ENCODE measurements at regions not wholly inside any gene's neighbourhood (a gene's known extent, or its start where the extent isn't known, plus 50 kb on each side); places are given as distances from the start of the nearest gene placed in this dataset.

- no peak overlapping the region for H3K27ac ChIP-seq
- WGBS (ENCODE audit: low lambda C conversion rate, missing lambda C conversion rate) = 76% methylated on average over 2 of the region's 2 CpGs
- no peak for DNase-seq (ENCODE audit: low spot score)
These were observed 273.8 kb downstream of the LIG4 start for GRCh38 chr13:107941345-107942029.

DNA sequence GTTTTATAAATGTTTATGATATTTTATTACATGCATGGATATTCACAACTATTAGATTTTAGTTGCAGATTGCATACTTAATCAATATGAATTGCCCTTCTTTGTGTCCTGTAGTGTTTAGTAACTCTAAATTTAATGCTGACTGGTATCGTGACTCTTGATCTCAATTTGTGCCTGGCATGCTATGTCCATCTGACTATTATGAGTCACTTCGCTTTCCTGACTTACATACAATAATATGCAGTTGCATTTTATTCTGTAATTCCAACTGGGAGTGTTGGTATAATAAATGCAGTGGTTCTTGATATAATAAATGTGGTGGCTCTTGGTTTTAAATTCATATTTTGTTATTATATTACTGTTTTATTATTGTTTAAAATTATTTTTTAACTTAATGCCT, 277.5 kb downstream of the LIG4 start:
- no peaks in the 10 kb centered on the region for H3K79me2 ChIP-seq
- no peak overlapping the region for H3K4me2 ChIP-seq
- no peak overlapping the region for H2AFZ ChIP-seq
- no peaks in the 10 kb centered on the region for H4K20me1 ChIP-seq (ENCODE audit: insufficient read depth, poor library complexity, severe bottlenecking)
- no peaks in the 10 kb centered on the region for H3K9me3 ChIP-seq (ENCODE audit: low read depth)
- no peak overlapping the region for H3K27ac ChIP-seq
- no peaks in the 10 kb centered on the region for H3K9me2 ChIP-seq (replicated peaks; ENCODE audit: insufficient read depth)
- WGBS (ENCODE audit: low lambda C conversion rate, missing lambda C conversion rate) = 92% methylated on average over 2 of the region's 2 CpGs
- no peak for TF ChIP-seq EZH2phosphoT487 (IDR thresholded peaks at IDR 0.05; ENCODE audit: low read depth, severe bottlenecking, unreplicated experiment)
- no peak for TF ChIP-seq EZH2 (IDR thresholded peaks at IDR 0.05; ENCODE audit: borderline replicate concordance)
- TF ChIP-seq, protein P1, sequence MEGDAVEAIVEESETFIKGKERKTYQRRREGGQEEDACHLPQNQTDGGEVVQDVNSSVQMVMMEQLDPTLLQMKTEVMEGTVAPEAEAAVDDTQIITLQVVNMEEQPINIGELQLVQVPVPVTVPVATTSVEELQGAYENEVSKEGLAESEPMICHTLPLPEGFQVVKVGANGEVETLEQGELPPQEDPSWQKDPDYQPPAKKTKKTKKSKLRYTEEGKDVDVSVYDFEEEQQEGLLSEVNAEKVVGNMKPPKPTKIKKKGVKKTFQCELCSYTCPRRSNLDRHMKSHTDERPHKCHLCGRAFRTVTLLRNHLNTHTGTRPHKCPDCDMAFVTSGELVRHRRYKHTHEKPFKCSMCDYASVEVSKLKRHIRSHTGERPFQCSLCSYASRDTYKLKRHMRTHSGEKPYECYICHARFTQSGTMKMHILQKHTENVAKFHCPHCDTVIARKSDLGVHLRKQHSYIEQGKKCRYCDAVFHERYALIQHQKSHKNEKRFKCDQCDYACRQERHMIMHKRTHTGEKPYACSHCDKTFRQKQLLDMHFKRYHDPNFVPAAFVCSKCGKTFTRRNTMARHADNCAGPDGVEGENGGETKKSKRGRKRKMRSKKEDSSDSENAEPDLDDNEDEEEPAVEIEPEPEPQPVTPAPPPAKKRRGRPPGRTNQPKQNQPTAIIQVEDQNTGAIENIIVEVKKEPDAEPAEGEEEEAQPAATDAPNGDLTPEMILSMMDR (IDR thresholded peaks at IDR 0.05; ENCODE audit: poor library complexity) = no peak
- no peaks in the 10 kb centered on the region for H3K36me3 ChIP-seq (replicated peaks; ENCODE audit: insufficient read depth, low read depth)
- H3K4me1 ChIP-seq (ENCODE audit: insufficient read depth) = no peaks in the 10 kb centered on the region
- no peaks in the 10 kb centered on the region for H3K27me3 ChIP-seq
- no peak for DNase-seq (ENCODE audit: low spot score)
- H3K4me3 ChIP-seq = no peak overlapping the region

More at GRCh38 chr13:107941345-107942029, 273.8 kb downstream of the LIG4 start:
- no peaks in the 10 kb centered on the region for H3K36me3 ChIP-seq (replicated peaks; ENCODE audit: insufficient read depth, low read depth)
- H3K9me2 ChIP-seq (replicated peaks; ENCODE audit: insufficient read depth) = no peaks in the 10 kb centered on the region
- no peaks in the 10 kb centered on the region for H4K20me1 ChIP-seq (ENCODE audit: insufficient read depth, poor library complexity, severe bottlenecking)
- no peak overlapping the region for H3K4me3 ChIP-seq
- H3K27me3 ChIP-seq = no peaks in the 10 kb centered on the region
- H3K4me1 ChIP-seq (ENCODE audit: insufficient read depth) = no peaks in the 10 kb centered on the region
- no peaks in the 10 kb centered on the region for H3K79me2 ChIP-seq
- no peaks in the 10 kb centered on the region for H3K9me3 ChIP-seq (ENCODE audit: low read depth)
- no peak for TF ChIP-seq EZH2 (IDR thresholded peaks at IDR 0.05; ENCODE audit: borderline replicate concordance)
- TF ChIP-seq, protein P1 (IDR thresholded peaks at IDR 0.05; ENCODE audit: poor library complexity) = no peak
- TF ChIP-seq EZH2phosphoT487 (IDR thresholded peaks at IDR 0.05; ENCODE audit: low read depth, severe bottlenecking, unreplicated experiment) = no peak
- H2AFZ ChIP-seq = no peak overlapping the region
- H3K4me2 ChIP-seq = no peak overlapping the region

DNA sequence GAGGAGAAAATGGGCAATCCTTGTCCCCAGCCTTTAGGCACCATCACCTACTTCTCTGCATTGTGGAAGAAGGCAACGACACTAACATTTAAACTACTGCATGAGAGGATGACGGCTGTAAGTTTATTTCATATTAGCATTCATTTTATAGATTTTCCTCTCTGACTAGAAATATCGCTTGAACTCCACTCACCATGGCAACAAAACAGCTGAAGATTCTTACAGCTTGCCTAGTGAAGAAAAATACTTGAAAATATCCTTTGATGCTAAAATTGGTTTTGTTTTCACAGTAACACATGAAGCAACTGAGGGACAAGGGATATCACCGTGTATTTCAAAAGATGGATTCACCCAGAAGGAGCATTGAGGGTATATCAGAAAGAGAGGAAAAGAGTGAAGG, 284.3 kb downstream of the LIG4 start:
- Histone ChIP-seq H2AFZ (no peak overlapping the region), H3K79me2 (no peaks in the 10 kb centered on the region), H3K27ac (no peak overlapping the region), H3K4me1 (ENCODE audit: insufficient read depth) (no peaks in the 10 kb centered on the region), H3K27me3 (no peaks in the 10 kb centered on the region), H3K4me2 (no peak overlapping the region), H3K4me3 (no peak overlapping the region), H3K9me2 (replicated peaks; ENCODE audit: insufficient read depth) (no peaks in the 10 kb centered on the region), H4K20me1 (ENCODE audit: insufficient read depth, poor library complexity, severe bottlenecking) (no peaks in the 10 kb centered on the region), H3K36me3 (replicated peaks; ENCODE audit: insufficient read depth, low read depth) (no peaks in the 10 kb centered on the region), H3K9me3 (ENCODE audit: low read depth) (no peaks in the 10 kb centered on the region)
- 84% methylated on average over 4 of the region's 4 CpGs for WGBS (ENCODE audit: low lambda C conversion rate, missing lambda C conversion rate)
- DNase-seq (ENCODE audit: low spot score) = no peak
- TF ChIP-seq EZH2phosphoT487 (IDR thresholded peaks at IDR 0.05; ENCODE audit: low read depth, severe bottlenecking, unreplicated experiment) (no peak), EZH2 (IDR thresholded peaks at IDR 0.05; ENCODE audit: borderline replicate concordance) (no peak)
- TF ChIP-seq, protein P1 (IDR thresholded peaks at IDR 0.05; ENCODE audit: poor library complexity) = no peak

Measured in hepatocyte (in vitro differentiated cells).